Activated CD4-positive, alpha-beta T cell treated with anti-CD3 and anti-CD28 coated beads for 1 hour (primary cell): ENCODE measurements at regions not wholly inside any gene's neighbourhood (a gene's known extent, or its start where the extent isn't known, plus 50 kb on each side); places are given as distances from the start of the nearest gene placed in this dataset.
"Not testable (repeated sequence)": the region's sequence is repeated elsewhere in the genome, so short reads cannot be mapped to it uniquely, and the experiment has no call there.

Experiments used
- DNase-seq: peaks from one replicate; pipeline ENCODE4 v3.0.0-alpha.2; 2020

DNA sequence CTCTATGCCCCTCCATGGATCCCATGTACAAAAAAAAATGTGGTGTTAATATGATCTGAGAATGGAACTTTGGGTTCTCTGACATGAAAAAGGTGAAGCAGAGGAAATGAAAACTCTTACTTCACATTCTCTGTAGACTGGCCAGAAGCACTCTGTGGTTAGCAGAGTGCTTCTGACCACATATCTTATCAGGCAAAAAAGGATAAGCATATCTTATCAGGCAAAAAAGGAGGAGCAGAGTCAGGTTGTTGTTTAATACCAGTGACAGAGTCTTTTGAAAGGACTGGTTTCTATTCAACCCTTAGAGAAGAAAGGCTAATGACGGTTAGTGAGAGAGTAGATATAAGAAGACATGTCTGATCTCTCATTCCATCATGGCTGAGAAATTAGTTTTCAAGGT is 1404.8 kb downstream of the SLITRK1 start:
- DNase-seq = no peak

DNA sequence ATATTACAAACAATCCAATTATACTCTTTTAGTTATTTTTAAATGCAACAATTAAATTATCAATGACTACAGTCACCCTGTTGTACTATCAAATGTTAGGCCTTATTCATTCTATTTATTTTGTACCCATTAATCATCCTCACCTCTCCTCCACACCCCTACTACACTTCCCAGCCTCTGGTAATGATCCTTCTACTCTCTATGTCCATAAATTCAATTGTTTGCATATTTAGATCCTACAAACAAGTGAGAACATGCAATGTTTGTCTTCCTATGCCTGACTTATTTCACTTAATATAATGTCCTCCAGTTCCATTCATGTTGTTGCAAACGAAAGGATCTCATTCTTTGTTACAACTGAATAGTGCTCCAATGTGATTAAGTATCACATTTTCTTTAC is 1414.6 kb downstream of the SLITRK1 start:
- DNase-seq = no peak

DNA sequence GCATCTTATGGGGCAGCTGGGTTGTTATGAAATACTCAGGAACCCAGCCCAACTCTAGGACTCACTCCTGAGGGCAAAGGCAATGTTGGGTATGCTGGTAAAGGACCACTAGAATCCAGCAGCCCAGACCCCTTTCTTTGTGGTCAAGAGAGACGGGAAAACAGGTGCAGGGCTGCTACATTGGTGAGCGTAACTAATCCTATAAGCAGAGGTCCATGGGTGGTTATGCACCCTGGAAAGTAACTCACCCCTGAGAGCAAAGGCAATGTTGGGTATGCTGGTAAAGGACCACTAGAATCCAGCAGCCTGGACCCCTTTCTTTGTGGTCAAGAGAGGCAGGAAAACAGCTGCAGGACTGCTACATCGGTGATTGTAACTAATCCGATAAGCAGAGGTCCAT is 1422.7 kb downstream of the SLITRK1 start:
- not testable (repeated sequence) for DNase-seq

DNA sequence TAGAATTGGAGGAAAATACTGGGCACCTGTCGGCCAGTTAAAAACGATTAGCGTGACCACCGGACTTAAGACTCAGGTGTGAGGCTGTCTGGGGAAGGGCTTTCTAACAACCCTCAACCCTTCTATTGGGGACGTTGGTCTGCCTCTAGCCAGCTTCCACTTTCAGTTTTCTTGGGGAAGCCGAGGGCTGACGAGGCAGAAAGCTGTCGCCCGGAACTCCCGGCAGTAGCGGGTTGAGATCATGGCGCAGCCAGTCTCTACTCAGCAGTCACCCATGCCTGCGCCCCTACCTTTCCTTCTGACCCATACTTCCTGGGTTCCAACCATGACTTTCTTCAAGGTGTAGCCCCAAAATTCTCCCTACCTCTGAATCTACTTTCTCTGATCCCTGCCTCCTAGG is 1424.1 kb downstream of the SLITRK1 start:
- DNase-seq = no peak

DNA sequence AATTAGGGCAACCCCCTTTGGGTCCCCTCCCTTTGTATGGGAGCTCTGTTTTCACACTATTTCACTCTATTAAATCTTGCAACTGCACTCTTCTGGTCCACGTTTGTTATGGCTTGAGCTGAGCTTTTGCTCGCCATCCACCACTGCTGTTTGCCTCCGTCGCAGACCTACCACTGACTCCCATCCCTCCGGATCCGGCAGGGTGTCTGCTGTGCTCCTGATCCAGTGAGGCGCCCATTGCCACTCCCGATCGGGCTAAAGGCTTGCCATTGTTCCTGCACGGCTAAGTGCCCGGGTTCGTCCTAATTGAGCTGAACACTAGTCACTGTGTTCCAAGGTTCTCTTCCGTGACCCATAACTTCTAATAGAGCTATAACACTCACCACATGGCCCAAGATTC is 1424.7 kb downstream of the SLITRK1 start:
- not testable (repeated sequence) for DNase-seq

DNA sequence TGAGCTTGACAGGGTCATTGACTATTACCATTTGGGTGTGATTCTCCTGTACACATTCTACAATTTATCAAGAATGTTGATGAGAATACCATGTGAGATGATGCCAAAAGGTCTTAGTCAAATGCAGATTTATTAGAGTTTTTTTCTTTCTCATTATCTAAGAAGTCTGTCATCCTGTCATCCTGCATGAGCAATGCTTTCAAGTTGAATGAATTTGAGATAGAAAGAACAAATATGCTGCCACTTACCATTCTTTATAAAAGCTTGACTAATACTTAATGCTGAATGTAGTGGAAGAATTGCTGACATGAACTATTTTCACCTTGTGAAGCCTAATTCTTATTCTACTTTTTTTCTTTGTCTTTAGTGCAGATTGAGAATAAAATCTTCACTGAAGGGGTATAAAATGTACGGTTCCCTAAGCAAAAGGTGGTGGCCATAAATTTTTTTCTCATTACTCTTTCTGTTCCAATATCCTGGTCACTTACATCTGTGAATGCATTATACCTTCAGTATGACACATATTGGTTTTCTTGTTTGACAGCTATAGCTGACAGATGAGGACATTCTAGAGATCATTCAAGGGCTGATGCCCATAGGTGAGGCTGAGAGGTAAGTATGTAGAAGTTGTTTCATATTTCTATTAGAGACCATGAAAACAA is 1434.7 kb downstream of the SLITRK1 start:
- no peak for DNase-seq

DNA sequence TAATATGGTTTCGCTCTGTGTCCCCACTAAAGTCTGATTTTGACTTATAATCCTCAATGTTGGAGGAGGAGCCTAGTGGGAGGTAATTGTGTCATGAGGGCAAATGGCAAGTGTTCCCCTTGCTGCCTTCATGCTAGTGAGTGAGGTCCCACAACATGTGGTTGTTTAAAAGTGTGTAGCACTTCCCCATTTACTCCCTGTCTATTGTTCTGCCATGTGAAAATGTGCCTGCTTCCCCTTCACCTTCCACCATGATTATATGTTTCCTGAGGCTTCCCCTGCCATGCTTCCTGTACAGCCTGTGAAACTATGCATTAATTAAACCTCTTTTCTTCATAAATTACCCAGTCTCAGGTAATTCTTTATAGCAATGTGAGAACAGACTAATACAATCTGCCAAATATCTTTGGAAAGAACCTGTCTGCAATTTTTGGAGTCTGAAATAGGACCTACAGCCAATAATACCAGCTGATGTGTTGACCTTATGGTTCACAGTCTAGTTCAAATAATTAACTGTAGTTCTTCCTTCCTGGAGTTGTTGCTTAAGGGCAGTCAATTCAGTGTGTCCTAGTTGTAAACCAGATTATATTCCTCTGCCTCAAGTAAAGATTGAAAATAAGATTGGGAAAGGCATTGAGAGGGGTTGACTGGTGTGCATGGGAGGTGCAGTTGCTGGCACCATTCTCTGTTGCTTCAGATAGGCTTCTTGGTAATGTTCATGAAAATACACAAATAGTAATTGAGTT is 1442.9 kb downstream of the SLITRK1 start:
- DNase-seq = no peak

DNA sequence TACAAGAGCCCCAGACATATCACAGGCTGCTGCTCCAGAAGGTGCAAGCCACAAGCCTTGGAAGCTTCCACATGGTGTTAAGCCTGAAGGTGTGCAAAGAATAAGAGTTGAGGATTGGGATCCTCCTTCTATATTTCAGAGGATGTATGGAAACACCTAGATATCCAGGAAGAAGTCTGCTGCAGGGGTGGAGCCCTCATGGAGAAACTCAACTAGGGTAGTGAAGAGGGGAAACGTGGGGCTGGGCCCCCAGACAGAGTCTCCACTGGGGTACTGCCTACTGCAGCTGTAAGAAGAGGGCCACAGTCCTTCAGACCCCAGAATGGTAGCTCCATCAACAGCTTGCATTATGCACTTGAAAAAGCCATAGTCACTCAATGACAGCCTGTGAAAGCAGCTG is 1444.0 kb downstream of the SLITRK1 start:
- DNase-seq = no peak

DNA sequence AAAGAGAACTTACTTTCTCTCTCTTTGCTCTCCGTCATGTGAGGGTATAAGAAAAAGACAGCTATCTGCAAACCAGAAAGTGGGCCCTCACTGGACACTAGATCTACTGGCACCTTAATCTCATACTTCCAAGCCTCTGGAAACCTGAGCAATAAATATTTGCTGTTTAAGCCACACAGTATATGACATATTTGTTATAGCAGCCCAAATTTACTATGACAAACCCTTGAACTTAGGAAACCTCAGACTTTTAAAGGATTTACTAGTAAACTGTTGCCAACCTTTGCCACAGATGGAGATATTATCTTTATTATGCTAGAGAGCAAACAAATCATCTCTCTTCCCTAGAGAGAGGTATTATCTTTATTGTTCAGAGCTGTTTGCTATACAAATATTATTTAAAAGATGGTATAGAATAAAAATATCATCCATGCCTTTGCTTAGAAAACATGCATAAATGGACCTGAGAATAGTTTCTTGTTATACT is 1446.1 kb downstream of the SLITRK1 start:
- DNase-seq = no peak

DNA sequence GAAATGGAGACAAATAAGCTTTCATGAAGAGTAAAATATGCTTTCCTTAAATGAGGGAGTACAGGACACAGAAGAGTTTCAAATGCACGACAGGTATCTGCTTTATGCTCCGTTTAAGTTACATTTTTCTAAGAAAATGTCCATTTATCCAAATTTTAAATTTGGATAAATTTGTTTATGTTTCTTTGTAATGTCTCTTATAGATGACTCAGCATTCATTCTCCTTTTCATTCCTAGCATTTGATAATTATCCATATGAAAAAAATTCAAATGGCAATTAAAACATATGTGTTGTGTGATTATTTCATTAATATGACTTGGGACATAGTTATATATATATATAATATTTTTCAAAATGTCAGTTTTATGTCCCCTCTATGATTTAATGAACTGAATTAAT is 1449.3 kb downstream of the SLITRK1 start:
- no peak for DNase-seq

DNA sequence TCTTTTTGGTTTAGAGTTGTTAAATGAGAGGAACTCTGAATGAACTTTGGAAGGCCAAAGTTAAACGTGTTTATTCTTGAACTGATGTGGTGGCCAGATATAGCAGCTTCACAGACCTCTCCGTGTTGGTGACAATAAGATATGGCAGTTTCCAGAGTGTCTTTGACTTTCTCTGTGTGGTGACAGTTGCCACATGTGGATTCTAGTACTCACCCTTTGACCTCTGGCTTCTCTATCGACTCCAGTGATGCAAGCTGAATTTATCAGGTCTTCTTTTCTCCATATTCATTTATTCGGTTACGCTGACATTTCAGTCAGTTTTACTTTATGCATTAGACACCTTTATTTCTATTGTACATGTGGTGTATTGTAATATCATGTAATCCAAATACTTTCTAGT is 1469.5 kb downstream of the SLITRK1 start:
- no peak for DNase-seq

DNA sequence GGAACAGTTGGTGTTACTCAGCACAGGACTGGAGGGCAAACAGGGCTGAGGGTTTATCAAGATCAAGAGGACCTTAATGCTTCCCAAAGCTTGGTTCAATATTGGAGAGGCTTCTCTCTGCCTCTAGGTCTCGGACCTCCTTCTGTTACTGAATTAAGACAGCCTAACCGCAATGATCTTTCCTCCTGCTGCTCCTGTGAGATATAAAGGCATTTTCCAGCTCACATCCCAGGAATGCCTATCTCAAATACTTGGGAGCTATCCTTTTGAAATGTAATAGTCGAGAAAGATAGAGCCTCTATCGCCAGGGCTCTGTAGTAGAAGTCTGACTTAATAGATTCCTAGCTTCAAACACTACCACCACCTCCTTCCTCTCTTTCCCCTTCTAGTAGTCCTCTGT is 1475.0 kb downstream of the SLITRK1 start:
- no peak for DNase-seq

DNA sequence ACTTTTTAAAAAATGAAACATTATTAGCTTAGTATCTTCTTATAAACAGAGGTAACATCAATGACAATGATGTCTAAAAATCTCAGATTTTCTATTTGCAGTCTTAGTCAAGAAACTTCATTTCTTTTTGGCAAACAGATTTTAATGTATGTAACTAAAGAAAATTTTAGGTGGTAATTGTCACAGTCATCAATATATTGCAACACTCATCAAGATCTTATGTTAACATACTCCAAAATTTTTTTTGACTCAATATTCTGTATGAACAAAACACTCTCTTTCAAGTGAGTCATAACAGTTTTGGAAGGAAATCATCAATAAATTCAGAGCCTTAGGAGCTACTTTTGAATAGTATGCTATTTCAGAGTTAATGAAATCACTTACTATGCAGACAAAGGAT is 1507.6 kb downstream of the SLITRK1 start:
- DNase-seq = no peak

DNA sequence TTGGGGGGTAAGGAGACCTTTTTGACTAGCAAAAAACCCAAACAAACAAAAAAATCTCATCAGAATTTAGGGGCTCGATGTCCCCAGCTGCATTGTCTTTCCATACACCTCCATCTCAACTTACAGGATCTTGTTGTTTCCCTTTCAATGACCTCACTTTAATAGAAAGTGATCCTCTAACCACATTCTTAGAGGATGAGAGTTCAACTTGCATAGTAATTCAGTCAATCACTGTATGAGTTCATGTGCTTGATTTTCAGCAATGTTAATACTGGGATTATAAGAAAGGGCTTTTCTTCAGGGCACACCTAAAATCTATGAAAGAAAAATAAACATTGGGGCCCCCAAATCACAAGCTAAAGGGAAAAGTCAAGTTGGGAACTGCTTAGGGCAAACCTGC is 1512.0 kb downstream of the SLITRK1 start:
- no peak for DNase-seq

DNA sequence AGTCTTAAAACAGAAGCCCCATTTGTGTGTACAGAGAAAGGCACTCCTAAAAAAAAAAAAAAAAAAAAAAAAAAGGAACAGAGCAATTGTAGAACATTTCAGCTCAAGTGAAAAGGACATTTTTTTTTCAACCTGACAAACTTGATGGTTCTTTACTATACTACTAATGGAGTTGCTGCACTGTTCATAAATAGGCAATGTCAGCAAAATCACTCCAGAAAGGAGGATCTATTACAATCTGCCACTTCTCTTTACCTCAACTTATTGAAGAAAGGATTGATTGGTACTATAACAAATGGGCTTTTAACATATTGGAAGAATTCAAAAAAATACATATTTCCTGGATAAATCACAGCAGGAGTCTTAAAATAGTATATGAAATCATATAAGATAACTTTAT is 1517.7 kb downstream of the SLITRK1 start:
- no peak for DNase-seq

DNA sequence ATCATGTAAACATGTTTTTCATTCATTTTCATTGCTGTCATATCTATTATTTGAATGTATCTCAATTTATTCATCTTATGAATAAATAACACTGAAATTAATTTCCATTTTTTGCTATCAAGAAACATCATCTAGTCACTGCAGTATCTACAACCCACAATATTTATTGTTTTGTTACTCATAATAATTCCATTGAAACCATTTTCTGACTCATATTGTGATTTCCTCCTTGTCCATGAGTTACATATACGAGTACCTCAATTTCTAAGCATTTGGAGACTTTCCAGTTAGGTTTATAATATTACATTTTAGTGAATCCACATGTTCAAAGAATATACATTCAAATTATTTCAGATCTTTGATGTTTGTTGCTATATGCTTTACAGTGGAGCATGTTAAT is 1524.0 kb downstream of the SLITRK1 start:
- no peak for DNase-seq

DNA sequence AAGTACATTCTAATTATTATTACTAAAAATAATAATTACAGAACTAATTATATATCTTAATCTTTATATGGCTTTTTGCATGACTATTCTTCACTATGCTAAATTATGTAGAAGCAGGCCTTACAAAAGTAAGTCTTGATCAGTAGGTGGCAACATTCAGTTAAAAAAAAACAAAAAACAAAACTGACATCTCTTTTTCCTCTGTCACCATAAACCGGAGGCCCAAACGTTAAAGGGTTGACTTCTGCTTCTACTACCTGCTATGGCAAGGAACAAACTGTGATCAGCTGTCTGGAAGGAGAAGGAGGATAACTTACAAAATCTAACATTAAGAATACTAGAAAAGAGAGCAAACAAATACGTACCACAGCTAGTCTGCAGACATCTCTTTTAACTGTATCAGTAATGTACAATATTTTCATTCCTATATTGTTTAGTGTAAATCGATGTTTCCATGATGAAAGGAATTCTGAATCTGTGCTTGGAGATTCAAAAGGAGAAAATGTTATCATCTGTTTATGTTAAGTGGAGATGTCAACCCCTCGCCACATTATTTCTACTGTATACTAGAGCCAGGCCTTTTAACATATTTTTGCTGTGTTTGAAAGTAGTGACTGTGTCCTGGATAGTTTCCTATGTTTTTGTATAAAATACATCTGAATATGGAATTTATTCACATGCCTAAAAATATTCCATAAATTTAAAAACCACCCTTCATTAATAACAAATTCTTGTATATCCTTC is 1525.4 kb downstream of the SLITRK1 start:
- DNase-seq = no peak

DNA sequence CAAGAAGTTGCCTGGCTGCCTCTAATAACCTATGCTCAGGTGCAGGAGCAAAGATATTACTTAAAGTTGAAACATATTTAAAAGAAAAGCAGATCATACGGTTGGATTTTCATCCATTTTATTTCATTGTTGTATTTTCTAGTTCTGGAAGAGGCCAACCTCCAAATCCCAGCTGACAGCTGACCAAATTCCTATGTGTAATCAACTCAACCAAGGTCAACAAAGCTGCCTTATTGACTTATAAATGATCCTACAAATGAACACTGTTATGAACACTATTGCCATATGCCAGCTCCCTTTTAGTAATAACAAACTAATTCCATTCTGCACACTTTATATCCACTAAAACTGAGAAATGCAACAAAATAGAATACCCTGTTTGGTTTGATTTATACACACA is 1537.4 kb downstream of the SLITRK1 start:
- DNase-seq = no peak

DNA sequence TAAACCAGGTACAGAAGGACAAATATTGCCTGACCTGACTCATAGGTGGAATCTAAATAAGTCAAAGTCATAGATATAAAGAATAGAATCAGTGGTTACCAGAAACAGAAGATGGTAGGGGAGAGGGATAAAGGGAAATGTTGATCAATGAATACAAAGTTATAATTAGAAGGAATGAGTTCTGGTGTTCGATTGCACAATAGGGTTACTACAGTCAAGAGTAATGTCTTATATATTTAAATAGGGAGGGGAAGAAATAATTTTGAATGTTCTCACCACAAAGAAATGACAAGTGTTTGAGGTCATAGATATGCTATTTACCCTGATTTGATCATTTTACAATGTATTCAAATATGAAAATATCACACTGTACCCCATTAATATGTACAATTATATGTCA is 1541.2 kb downstream of the SLITRK1 start:
- no peak for DNase-seq

DNA sequence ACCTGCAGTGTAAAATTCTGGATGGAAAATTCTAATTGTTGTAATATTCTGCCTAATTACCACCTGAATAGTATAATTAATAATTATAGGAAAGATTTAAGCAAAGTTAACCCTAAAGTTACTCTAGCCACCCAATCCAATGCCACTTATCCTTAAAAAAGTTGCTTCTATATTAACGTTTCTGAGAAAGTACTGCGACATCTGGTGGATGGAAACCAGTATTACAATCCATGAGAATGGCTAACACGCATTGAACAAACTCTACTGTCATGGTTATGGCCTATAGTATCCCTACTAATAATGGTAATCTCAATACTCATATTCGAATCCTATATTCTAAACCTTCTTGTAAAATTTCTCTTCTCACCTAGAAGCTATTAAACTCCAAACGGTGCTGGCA is 1551.8 kb downstream of the SLITRK1 start:
- no peak for DNase-seq

DNA sequence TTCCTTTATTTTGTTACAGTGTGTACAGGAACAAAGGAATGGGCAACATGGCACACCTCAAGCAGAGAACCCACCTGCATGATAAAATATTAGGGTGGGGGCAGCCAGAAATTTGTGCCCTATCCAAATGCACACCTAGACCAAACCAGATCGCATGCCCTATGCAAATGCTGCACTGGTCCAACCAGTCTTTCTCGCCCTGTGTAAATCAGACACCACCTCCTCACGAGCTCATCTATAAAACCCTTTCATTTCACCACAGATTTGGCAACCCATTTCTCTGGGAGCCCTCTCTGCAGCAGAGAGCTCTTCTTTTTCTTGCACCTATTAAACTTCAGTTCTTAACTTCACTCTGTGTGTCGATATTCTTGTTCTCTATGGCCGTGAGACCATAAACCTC is 1559.2 kb downstream of the SLITRK1 start:
- DNase-seq = no peak

DNA sequence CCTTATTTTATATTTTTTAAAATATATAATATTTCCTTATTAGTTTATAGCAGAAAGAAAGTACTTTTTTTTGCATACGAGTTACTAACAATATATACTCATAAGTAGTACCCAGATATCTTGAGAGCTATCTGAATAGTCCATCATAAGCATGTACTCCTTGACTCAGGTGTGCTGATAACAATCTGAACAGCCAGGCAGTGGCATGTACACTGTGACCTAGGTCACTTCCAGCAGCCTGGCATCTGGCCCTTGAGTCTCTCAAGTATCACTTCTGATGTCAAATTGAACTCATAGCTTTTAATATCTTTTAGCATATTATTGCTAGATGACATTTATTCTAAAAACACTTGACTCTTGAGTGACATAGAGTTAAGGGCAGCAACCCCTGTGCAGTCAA is 1576.7 kb downstream of the SLITRK1 start:
- DNase-seq = no peak

DNA sequence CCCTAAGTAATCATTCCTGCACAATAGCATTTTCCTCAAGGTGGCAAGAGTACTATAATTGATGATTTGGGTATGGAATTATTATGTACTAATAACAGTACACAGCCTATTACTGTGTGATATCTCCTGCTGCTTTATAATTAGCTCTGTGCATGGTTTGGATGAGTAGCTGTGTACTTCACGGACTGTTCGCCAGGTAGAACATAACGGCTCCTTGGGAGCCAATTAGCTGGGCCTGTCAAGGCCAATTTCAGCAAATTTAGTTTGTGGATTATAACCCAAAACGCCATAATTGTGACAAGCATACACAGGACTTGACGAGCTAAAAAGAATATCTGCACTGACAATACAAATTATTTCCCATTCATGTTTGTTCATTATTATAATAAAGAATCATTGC is 1584.2 kb downstream of the SLITRK1 start:
- DNase-seq = no peak

DNA sequence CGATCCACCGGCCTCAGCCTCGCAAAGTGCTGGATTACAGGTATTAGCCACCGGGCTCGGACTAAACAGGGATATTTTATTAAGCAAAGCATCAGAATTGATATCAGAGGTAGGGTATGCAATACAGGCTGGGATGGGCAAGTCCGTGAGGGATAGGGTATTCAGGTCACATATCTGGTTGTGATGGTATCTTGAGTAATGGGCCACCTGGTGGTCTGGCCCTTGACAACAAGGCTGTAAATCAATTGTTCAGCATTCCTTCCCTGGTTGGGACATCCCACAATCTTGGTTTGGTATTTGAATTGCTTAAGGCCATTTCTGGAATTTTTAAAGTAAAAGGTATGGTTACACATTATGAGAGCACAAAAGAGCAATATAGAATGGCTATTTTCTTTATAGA is 1588.0 kb downstream of the SLITRK1 start:
- no peak for DNase-seq
